AG04449 (cell line): ENCODE measurements at regions not wholly inside any gene's neighbourhood (a gene's known extent, or its start where the extent isn't known, plus 50 kb on each side); places are given as distances from the start of the nearest gene placed in this dataset.

ENCODE experiments used
- CTCF ChIA-PET: fragments of 350-600 bp; formaldehyde crosslinking; extraction: SDS; loops from one replicate; lab custom pipeline; 2021; ENCODE audit warnings: antibody characterized with exemption; lab: Yijun Ruan, JAX
- POLR2A ChIA-PET: fragments of 400-600, 350-600 bp; formaldehyde crosslinking; extraction: SDS; loops from one replicate; lab custom pipeline; 2020; ENCODE audit warnings: antibody characterized with exemption, inconsistent platforms; lab: Yijun Ruan, JAX
- DNase-seq: peaks from one replicate; pipeline ENCODE4 v3.0.0-alpha.2; 2010; ENCODE audit warnings: low read depth, low spot score
- H3K4me3 ChIP-seq: 2 replicates; pipeline ENCODE4 v1.5.1; 2011; ENCODE audit warnings: low read depth, mild to moderate bottlenecking, control low read depth, low read length
- CTCF ChIP-seq: IDR thresholded peaks from one replicate; pipeline ENCODE4 v1.5.1; 2011; ENCODE audit warnings: mild to moderate bottlenecking, moderate library complexity, low read length, control low read depth, inconsistent platforms; ENCODE audit not compliant: insufficient read depth; ENCODE audit errors: missing control alignments

GRCh38 chr1:62991152-62991551 lies 207.2 kb downstream of the ATG4C start:
- POLR2A ChIA-PET = no interaction called here
- no peak overlapping the region for H3K4me3 ChIP-seq
- CTCF ChIA-PET = no interaction called here
- TF ChIP-seq CTCF = no peak
- no peak for DNase-seq

- no peak for DNase-seq
- no peak for TF ChIP-seq CTCF
- POLR2A ChIA-PET = no interaction called here
- no peak overlapping the region for H3K4me3 ChIP-seq
- CTCF ChIA-PET = no interaction called here
These were observed 209.9 kb downstream of the ATG4C start for GRCh38 chr1:62993844-62994243.

GRCh38 chr1:62995173-62995572 lies 211.2 kb downstream of the ATG4C start:
- DNase-seq = no peak
- ChIA-PET CTCF (no interaction called here), POLR2A (no interaction called here)
- H3K4me3 ChIP-seq = no peak overlapping the region
- TF ChIP-seq CTCF = no peak

GRCh38 chr1:62997884-62998283 lies 214.0 kb downstream of the ATG4C start:
- CTCF ChIA-PET = no interaction called here
- POLR2A ChIA-PET = no interaction called here
- H3K4me3 ChIP-seq = no peak overlapping the region
- no peak for DNase-seq
- no peak for TF ChIP-seq CTCF

- no peak for TF ChIP-seq CTCF
- CTCF ChIA-PET = no interaction called here
- POLR2A ChIA-PET = no interaction called here
- no peak for DNase-seq
- H3K4me3 ChIP-seq = no peak overlapping the region
These were observed 215.1 kb downstream of the ATG4C start for GRCh38 chr1:62998845-62999649.

- no peak for DNase-seq
- TF ChIP-seq CTCF = no peak
- no peak overlapping the region for H3K4me3 ChIP-seq
- CTCF ChIA-PET = no interaction called here
- POLR2A ChIA-PET = no interaction called here
These were observed 216.6 kb downstream of the ATG4C start for GRCh38 chr1:63000508-63000907.
